ENCODE measurements at regions not wholly inside any gene's neighbourhood (a gene's known extent, or its start where the extent isn't known, plus 50 kb on each side); places are given as distances from the start of the nearest gene placed in this dataset.

DNA sequence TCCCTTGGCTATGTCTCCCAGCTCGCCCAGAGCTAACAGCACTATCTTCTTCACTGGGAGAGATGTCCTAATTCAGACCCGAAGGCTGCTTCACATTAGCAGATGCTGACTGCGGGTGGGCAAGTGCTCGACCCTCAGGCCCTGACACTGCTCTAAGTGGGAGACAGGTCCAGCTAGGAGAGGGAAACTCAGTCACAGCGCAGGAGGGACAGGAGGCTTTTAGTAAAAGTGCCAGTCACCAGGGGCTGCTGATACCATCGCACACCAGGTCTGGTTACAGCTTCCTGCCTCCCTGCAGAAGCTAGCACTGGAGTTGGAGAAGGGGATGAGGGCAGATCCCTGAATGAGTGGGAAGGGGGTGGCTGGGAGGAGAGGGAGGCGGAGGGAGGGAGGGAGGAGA, 365.8 kb upstream of the RGMA start:
- Histone ChIP-seq H4K5ac (ENCODE audit: low read depth, low read length) (no peak overlapping the region), H3K14ac (replicated peaks; ENCODE audit: low read depth, low read length) (no peak overlapping the region), H3K9me1 (ENCODE audit: insufficient read depth, low read length) (no peaks in the 10 kb centered on the region), H3K56ac (ENCODE audit: extremely low read depth, insufficient read depth, low read length) (no peak overlapping the region), H4K20me1 (ENCODE audit: insufficient read depth, low read length) (no peaks in the 10 kb centered on the region), H2BK5ac (ENCODE audit: low read depth, low read length, poor library complexity, severe bottlenecking) (no peak overlapping the region), H2BK15ac (ENCODE audit: low read depth, low read length) (no peak overlapping the region), H2BK20ac (ENCODE audit: low read depth, low read length) (no peak overlapping the region), H3K18ac (ENCODE audit: low read depth, low read length) (no peak overlapping the region), H3K4me1 (ENCODE audit: control insufficient read depth, insufficient read depth, low read length) (no peaks in the 10 kb centered on the region), H2AK9ac (replicated peaks; ENCODE audit: low read depth, low read length, poor library complexity) (no peak overlapping the region), H3K36me3 (ENCODE audit: control insufficient read depth, insufficient read depth, low read length) (no peaks in the 10 kb centered on the region), H3K79me1 (ENCODE audit: low read depth in 1 of 2, low read length in 2 of 2) (no peaks in the 10 kb centered on the region), H3K27ac (ENCODE audit: insufficient read depth, low read length) (no peak overlapping the region), H3K23ac (ENCODE audit: low read depth, low read length) (no peak overlapping the region), H3K9me3 (ENCODE audit: control insufficient read depth, insufficient read depth, low read length) (peaks cover 36% of the 10 kb centered on the region), H2AFZ (replicated peaks; ENCODE audit: low read length, poor library complexity) (no peak overlapping the region), H4K8ac (ENCODE audit: low read depth in 2 of 2, low read length in 2 of 2) (no peak overlapping the region), H2AK5ac (ENCODE audit: low read depth, low read length) (no peak overlapping the region), H3K4me3 (ENCODE audit: insufficient read depth, low read depth, low read length) (no peak overlapping the region), H4K91ac (ENCODE audit: insufficient read depth, low read depth, low read length) (no peak overlapping the region), H3K4me2 (ENCODE audit: low read depth, low read length) (no peak overlapping the region), H3K27me3 (ENCODE audit: control insufficient read depth, insufficient read depth, low read length) (no peaks in the 10 kb centered on the region), H3K9ac (ENCODE audit: low read depth, low read length) (no peak overlapping the region), H3K4ac (ENCODE audit: low read depth, low read length) (no peak overlapping the region), H2BK120ac (ENCODE audit: low read depth, low read length) (no peak overlapping the region)
- no TSS peak for BruUV-seq (replicated peaks)
- POLR2A ChIA-PET (ENCODE audit: unreplicated experiment) = no interaction called here
- DNase-seq (no peak), ATAC-seq (ENCODE audit: low read depth) (no peak)
- dilution Hi-C loops (cut with HindIII; ENCODE audit: low sequenced_read_pairs, unreplicated experiment) = no loop called here
- CTCF ChIA-PET = no interaction called here
- 0% methylated on average over 1 of the region's 7 CpGs; no CpG with 5 or more reads in 1 of the 2 experiments for WGBS, 2 experiments (ENCODE audit: extremely low coverage in 2 of 2, insufficient read length in 1 of 2)
- intact Hi-C loops (cut with micrococcal nuclease) = no loop called here
- no peak for TF ChIP-seq MAZ (IDR thresholded peaks at IDR 0.05; ENCODE audit: borderline replicate concordance, low read depth, low read length)
- TF ChIP-seq BHLHE40 (IDR thresholded peaks at IDR 0.05; ENCODE audit: low read depth, low read length) = no peak
- TF ChIP-seq SMC3 (IDR thresholded peaks at IDR 0.05; ENCODE audit: low read depth, low read length) = no peak
- no peak for TF ChIP-seq FOS (IDR thresholded peaks at IDR 0.05; ENCODE audit: low read depth, low read length)
- TF ChIP-seq, protein P1, sequence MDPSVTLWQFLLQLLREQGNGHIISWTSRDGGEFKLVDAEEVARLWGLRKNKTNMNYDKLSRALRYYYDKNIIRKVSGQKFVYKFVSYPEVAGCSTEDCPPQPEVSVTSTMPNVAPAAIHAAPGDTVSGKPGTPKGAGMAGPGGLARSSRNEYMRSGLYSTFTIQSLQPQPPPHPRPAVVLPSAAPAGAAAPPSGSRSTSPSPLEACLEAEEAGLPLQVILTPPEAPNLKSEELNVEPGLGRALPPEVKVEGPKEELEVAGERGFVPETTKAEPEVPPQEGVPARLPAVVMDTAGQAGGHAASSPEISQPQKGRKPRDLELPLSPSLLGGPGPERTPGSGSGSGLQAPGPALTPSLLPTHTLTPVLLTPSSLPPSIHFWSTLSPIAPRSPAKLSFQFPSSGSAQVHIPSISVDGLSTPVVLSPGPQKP (IDR thresholded peaks at IDR 0.05; ENCODE audit: borderline replicate concordance, low read depth, low read length) = no peak
- TF ChIP-seq, protein P2, sequence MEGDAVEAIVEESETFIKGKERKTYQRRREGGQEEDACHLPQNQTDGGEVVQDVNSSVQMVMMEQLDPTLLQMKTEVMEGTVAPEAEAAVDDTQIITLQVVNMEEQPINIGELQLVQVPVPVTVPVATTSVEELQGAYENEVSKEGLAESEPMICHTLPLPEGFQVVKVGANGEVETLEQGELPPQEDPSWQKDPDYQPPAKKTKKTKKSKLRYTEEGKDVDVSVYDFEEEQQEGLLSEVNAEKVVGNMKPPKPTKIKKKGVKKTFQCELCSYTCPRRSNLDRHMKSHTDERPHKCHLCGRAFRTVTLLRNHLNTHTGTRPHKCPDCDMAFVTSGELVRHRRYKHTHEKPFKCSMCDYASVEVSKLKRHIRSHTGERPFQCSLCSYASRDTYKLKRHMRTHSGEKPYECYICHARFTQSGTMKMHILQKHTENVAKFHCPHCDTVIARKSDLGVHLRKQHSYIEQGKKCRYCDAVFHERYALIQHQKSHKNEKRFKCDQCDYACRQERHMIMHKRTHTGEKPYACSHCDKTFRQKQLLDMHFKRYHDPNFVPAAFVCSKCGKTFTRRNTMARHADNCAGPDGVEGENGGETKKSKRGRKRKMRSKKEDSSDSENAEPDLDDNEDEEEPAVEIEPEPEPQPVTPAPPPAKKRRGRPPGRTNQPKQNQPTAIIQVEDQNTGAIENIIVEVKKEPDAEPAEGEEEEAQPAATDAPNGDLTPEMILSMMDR (conservative IDR thresholded peaks at IDR 0.05; ENCODE audit: low read depth, low read length) = no peak
- TF ChIP-seq RAD21 (IDR thresholded peaks at IDR 0.05; ENCODE audit: low read length) = no peak
- no peak for TF ChIP-seq RCOR1 (IDR thresholded peaks at IDR 0.05; ENCODE audit: insufficient replicate concordance, low read length)
- TF ChIP-seq CHD1 (IDR thresholded peaks at IDR 0.05; ENCODE audit: low read depth, low read length) = no peak
- no peak for TF ChIP-seq MXI1 (IDR thresholded peaks at IDR 0.05; ENCODE audit: borderline replicate concordance, low read depth, low read length)
- no peak for TF ChIP-seq POLR2A (IDR thresholded peaks at IDR 0.05; ENCODE audit: low read depth, low read length)
- TF ChIP-seq NFE2L2 (IDR thresholded peaks at IDR 0.05; ENCODE audit: low read depth, low read length) = no peak
- TF ChIP-seq MAFK (IDR thresholded peaks at IDR 0.05; ENCODE audit: low read depth, low read length) = no peak
- in situ Hi-C loops (cut with MboI; ENCODE audit: low sequenced_read_pairs) = no loop called here
